Endothelial cell of hepatic sinusoid (primary cell): ENCODE measurements at regions not wholly inside any gene's neighbourhood (a gene's known extent, or its start where the extent isn't known, plus 50 kb on each side); places are given as distances from the start of the nearest gene placed in this dataset.

Experiments used
- in situ Hi-C: cut with HindIII; loops from 2 replicates; pipeline ENCODE4 v1.10.0; 2017; ENCODE audit warnings: low sequenced_read_pairs

- in situ Hi-C loops = no loop called here
Measured at GRCh38 chr17:15112846-15113617, 152.1 kb downstream of the PMP22 start.

GRCh38 chr17:15109608-15110007 is 155.5 kb downstream of the PMP22 start:
- in situ Hi-C loops = loop anchor here (10.0 kb wide), 1 partner anchor 75 kb away; no protein-coding TSS in a partner anchor

GRCh38 chr17:15108992-15109391 is 156.1 kb downstream of the PMP22 start:
- in situ Hi-C loops = loop anchor here (10.0 kb wide), 1 partner anchor 76 kb away; no protein-coding TSS in a partner anchor

- in situ Hi-C loops = loop anchor here (10.0 kb wide), 1 partner anchor 78 kb away; no protein-coding TSS in a partner anchor
Measured at GRCh38 chr17:15106540-15106939, 158.6 kb downstream of the PMP22 start.

GRCh38 chr17:15103785-15104184 is 161.3 kb downstream of the PMP22 start:
- in situ Hi-C loops = loop anchor here (5.0 to 10.0 kb wide), 2 partner anchors 81 to 96 kb away; no protein-coding TSS in a partner anchor

- in situ Hi-C loops = loop anchor here (5.0 to 10.0 kb wide), 2 partner anchors 84 to 94 kb away; no protein-coding TSS in a partner anchor
Measured at GRCh38 chr17:15101175-15101574, 164.0 kb downstream of the PMP22 start.

GRCh38 chr17:15096511-15096910 is 168.6 kb downstream of the PMP22 start:
- in situ Hi-C loops = no loop called here

GRCh38 chr17:15095935-15096334 is 169.2 kb downstream of the PMP22 start:
- in situ Hi-C loops = no loop called here

GRCh38 chr17:15092762-15093161 is 172.4 kb downstream of the PMP22 start:
- in situ Hi-C loops = no loop called here

GRCh38 chr17:15092261-15092660 is 172.9 kb downstream of the PMP22 start:
- in situ Hi-C loops = no loop called here

- in situ Hi-C loops = no loop called here
Measured at GRCh38 chr17:15091825-15092224, 173.3 kb downstream of the PMP22 start.

- in situ Hi-C loops = no loop called here
Measured at GRCh38 chr17:15090533-15090932, 174.6 kb downstream of the PMP22 start.

- in situ Hi-C loops = loop anchor here (10.0 kb wide), 1 partner anchor 83 kb away; no protein-coding TSS in a partner anchor
Measured at GRCh38 chr17:15087946-15088345, 177.2 kb downstream of the PMP22 start.

- in situ Hi-C loops = loop anchor here (10.0 kb wide), 1 partner anchor 82 kb away; no protein-coding TSS in a partner anchor
Measured at GRCh38 chr17:15086776-15087295, 178.3 kb downstream of the PMP22 start.

GRCh38 chr17:15085890-15086677 is 179.0 kb downstream of the PMP22 start:
- in situ Hi-C loops = loop anchor here (10.0 kb wide), 1 partner anchor 81 kb away; no protein-coding TSS in a partner anchor

GRCh38 chr17:15083225-15083624 is 181.9 kb downstream of the PMP22 start:
- in situ Hi-C loops = loop anchor here (10.0 kb wide), 1 partner anchor 78 kb away; no protein-coding TSS in a partner anchor

- in situ Hi-C loops = loop anchor here (10.0 kb wide), 1 partner anchor 76 kb away; no protein-coding TSS in a partner anchor
Measured at GRCh38 chr17:15081008-15081407, 184.1 kb downstream of the PMP22 start.

GRCh38 chr17:15078570-15078969 is 186.6 kb downstream of the PMP22 start:
- in situ Hi-C loops = no loop called here

GRCh38 chr17:15076991-15077663 is 188.0 kb downstream of the PMP22 start:
- in situ Hi-C loops = no loop called here

- in situ Hi-C loops = no loop called here
Measured at GRCh38 chr17:15051933-15052332, 213.2 kb downstream of the PMP22 start.

- in situ Hi-C loops = no loop called here
Measured at GRCh38 chr17:15049795-15050160, 215.3 kb downstream of the PMP22 start.
